ENCODE measurements at regions not wholly inside any gene's neighbourhood (a gene's known extent, or its start where the extent isn't known, plus 50 kb on each side); places are given as distances from the start of the nearest gene placed in this dataset.

DNA sequence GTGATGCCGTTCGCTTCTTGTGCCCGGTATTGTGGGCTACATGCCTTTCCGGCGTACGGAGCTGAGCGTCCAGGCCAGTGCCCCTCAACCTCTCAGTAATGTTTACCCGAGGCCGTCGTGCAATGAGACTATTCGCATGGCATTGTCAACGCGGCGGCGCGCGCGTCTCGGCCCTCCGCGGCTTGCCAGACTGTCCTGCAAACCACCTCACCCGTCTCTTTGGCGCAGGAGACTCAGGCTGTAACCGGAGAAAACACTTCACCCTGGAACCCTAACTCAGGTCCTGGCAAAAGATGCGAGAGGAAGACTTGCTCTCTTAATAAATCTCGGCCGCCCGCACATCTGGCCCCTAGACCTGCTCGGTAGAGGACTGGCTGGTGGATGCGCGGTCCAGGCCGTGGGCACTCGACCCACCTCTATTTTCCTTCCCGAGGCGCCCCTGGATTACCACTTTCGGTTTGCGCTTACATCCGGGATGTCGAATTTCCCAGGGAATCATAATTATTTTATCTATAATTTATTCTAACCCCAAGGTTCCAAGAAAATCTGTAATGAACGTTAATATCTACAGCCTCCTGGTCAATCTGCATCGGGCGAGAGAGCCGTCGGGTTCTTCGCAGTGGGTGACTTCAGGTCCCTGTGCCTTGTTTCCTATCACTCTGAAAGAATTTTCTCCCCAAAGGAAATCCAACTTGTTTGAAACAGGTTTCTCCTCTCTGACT is 71.8 kb upstream of the POLG start:
- H3K27ac Mint-ChIP-seq = no peak overlapping the region
- H3K4me3 Mint-ChIP-seq = peak overlapping the region; percentile 34 to 35
- no peak for DNase-seq
- peaks cover 18 to 28% of the 10 kb centered on the region in 2 donors for H3K4me1 Mint-ChIP-seq (ENCODE audit: low read depth in 2 of 2)
- H3K27me3 Mint-ChIP-seq = peaks cover 97 to 100% of the 10 kb centered on the region in 2 donors
- no peak for ATAC-seq (replicated peaks)
- H3K9me3 Mint-ChIP-seq = no peaks in the 10 kb centered on the region
- H3K36me3 Mint-ChIP-seq (ENCODE audit: insufficient read depth) = peaks cover 16% of the 10 kb centered on the region

DNA sequence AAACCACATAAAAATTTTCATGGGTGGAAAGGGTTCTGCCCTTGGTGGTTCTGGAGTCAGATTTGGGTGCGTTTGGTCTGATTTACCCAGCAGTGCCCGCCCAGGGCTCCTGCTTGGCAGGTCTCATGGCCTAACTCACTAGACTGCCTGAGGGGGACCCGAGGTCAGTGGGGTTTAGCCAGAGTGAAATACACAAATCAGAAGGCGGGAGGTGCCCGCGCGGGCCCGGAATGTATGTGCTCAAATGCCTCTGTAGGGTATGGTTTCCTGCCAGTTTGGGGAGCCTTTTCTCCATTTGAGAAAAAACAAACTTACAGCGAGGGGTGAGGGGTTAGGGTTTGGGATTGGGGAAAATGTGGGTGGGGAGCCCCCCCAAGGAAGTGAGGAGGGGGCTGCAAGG is 70.9 kb upstream of the POLG start:
- H3K27me3 Mint-ChIP-seq = peaks cover 93 to 100% of the 10 kb centered on the region in 2 donors
- ATAC-seq (replicated peaks) (no peak), DNase-seq (no peak)
- no peak overlapping the region for H3K27ac Mint-ChIP-seq
- H3K9me3 Mint-ChIP-seq = no peaks in the 10 kb centered on the region
- H3K4me1 Mint-ChIP-seq (ENCODE audit: low read depth in 2 of 2) = peaks cover 16 to 26% of the 10 kb centered on the region in 2 donors
- peaks cover 16% of the 10 kb centered on the region for H3K36me3 Mint-ChIP-seq (ENCODE audit: insufficient read depth)
- no peak overlapping the region for H3K4me3 Mint-ChIP-seq

DNA sequence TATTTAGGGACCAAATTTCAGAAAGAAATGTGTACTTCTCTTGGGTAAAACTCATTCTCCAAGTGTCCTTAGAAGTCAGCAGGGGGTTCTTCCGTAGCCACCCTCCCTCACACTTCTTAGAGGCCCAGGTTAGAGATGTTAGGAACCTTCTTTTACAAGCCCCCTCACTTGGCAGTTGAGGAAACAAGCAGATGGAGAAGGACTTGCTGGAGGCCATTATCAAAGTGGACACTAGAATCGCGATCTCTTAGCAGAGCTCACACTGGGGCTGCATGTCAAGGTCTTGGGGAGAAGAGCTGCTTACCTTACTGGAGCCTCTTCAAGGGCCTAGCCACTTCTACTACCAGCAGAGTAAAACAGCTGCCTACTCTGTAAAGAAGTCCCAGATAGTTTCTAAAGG is 69.4 kb upstream of the POLG start:
- Mint-ChIP-seq H3K9me3 (no peaks in the 10 kb centered on the region), H3K36me3 (ENCODE audit: insufficient read depth) (peaks cover 12% of the 10 kb centered on the region), H3K4me1 (ENCODE audit: low read depth in 2 of 2) (peaks cover 13 to 16% of the 10 kb centered on the region in 2 donors), H3K27me3 (peaks cover 78 to 90% of the 10 kb centered on the region in 2 donors), H3K4me3 (no peak overlapping the region), H3K27ac (no peak overlapping the region)
- DNase-seq (no peak), ATAC-seq (replicated peaks) (no peak)

DNA sequence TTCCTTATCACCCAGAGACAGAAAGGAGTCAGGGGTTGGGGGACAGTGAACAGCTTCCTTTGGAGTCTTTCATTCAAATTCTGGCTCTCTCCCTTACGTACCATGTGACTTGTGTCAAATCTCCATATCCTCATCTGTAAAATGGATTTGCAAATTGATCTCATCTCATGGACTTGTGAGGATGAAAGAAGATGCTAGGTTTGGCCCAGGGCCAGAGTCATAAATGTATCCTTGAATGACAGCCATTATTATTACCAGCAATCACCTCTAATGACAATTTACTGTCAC is 67.8 kb upstream of the POLG start:
- ATAC-seq (replicated peaks) (no peak), DNase-seq (no peak)
- peaks cover 0 to 6% of the 10 kb centered on the region in 2 donors for H3K4me1 Mint-ChIP-seq (ENCODE audit: low read depth in 2 of 2)
- H3K27ac Mint-ChIP-seq = no peak overlapping the region
- H3K9me3 Mint-ChIP-seq = no peaks in the 10 kb centered on the region
- H3K36me3 Mint-ChIP-seq (ENCODE audit: insufficient read depth) = peaks cover 6% of the 10 kb centered on the region
- no peak overlapping the region for H3K4me3 Mint-ChIP-seq
- H3K27me3 Mint-ChIP-seq = peaks cover 68 to 90% of the 10 kb centered on the region in 2 donors

DNA sequence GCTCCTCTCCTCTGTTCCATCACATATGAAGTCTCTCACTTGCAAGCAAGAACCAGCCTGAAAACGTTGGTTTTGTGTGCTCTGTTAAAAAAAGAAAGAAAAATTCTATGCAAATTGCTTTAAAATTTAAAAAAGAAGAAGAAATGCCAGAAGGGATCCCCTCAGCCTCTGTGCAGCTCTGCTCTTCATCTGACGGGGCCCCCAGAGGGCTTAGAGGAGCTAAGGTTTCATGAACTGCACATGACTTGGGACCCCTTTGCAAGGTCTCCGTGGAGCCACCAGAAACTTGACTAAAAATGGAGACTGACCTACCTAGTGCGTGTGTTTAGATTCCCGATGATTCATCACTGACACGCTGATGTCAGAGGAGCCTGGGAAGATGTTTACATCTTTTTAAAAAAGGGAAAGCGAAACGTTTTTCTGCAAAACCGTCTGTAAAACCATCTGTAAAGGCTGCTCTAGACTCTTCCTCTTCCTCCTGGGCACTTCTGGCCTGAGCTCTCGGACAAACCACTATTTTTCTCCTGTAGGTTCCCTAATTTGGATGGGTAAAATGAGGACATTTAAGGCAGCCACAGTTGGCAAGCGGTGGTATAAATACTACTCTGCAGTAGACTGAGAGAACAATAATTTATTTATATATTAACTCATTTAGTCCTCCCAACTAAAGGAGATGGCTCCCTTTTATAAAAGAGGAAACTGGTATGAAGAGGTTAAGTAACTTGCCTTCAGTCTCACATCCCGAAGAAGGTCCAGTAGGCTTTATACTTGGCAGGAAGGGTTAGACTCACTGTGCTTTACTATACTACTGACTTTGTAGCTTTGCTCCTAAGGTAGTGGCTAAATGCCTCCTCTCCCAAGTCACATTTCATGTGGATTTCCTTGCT is 67.2 kb upstream of the POLG start:
- DNase-seq = no peak
- Mint-ChIP-seq H3K4me1 (ENCODE audit: low read depth in 2 of 2) (peaks cover 0 to 4% of the 10 kb centered on the region in 2 donors), H3K9me3 (no peaks in the 10 kb centered on the region), H3K36me3 (ENCODE audit: insufficient read depth) (peaks cover 5% of the 10 kb centered on the region), H3K4me3 (peak overlapping the region; percentile 58 to 66), H3K27me3 (peaks cover 68 to 90% of the 10 kb centered on the region in 2 donors), H3K27ac (no peak overlapping the region)
- no peak for ATAC-seq (replicated peaks)

DNA sequence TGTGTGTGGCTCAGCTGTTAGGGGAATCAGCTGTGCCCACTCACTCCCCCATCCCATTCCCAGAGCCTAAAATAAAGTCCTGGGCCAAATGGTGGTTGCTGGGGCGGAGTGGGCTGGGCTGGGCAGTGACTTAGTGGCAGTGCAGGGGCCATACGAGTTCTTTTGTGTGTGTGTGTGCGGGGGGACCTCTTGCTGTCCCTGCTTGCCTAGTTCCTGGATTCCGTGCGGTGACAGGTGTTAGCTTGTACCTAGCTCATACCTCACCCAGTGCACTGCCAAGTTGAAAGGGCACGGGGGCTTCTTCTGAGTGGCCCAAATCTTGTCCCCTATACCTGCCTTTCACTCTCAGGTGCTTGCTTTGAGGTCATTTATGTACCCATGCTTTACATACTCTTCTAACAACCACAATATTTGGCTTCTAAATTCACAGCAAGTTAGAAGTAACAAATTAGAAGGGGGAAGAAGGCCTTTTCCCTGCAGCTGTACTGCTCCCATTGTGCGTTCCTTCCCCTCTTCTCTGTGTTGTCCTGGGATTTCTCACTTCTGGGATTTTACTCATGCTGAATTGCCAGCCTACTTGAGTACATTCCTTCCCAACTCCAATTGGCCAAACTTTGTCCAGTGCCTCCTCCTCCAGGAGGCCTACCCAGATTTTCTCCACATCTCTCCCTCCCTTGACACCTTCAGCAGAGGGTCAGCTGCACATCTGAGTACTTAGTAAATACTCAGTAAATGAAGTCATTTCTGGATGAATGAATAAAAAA is 66.3 kb upstream of the POLG start:
- Mint-ChIP-seq H3K4me1 (ENCODE audit: low read depth in 2 of 2) (no peaks in the 10 kb centered on the region), H3K27ac (no peak overlapping the region), H3K27me3 (peaks cover 62 to 90% of the 10 kb centered on the region in 2 donors), H3K9me3 (no peaks in the 10 kb centered on the region), H3K4me3 (peak overlapping the region; percentile 58 to 66), H3K36me3 (ENCODE audit: insufficient read depth) (no peaks in the 10 kb centered on the region)
- ATAC-seq (replicated peaks) = no peak
- DNase-seq = no peak

DNA sequence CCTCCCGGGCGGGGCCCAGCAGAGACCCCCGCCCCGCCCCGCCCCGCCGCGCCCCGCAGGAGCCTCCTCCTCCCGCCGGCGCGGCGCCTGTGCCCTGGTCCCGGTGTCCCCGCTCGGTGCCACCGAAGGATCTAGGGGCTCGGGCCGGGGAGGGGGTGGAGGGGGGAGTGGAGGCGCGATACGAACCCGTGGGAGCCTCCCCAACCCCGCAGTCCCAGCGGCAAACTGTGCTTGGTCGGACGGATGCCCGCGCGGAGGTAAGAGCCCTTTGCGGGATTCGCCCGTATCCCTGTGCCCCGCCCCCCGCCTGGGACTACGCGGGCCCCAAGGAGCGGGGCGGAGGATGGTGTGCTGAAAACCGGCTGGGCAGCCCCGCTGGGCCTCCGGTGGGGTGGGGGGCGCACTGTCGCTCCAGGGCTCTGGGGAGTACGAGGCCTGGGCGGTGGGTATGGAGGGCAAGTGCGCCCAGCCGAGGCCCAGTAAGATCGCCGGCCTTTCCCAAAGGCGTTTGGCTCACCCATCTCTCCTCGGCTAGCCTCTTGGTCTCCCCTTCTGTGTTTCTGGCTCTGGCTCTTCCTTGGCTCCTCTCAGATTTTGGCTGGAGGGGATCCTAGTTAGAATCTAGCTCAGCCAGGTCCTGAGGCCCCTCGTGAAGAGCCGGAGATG is 65.6 kb upstream of the POLG start:
- H3K4me1 Mint-ChIP-seq (ENCODE audit: low read depth in 2 of 2) = no peaks in the 10 kb centered on the region
- H3K27me3 Mint-ChIP-seq = peaks cover 55 to 90% of the 10 kb centered on the region in 2 donors
- no peaks in the 10 kb centered on the region for H3K9me3 Mint-ChIP-seq
- peak overlapping the region in 1 of 2 donors; percentile 35 for H3K27ac Mint-ChIP-seq
- H3K36me3 Mint-ChIP-seq (ENCODE audit: insufficient read depth) = no peaks in the 10 kb centered on the region
- ATAC-seq (replicated peaks) = no peak
- no peak for DNase-seq
- peak overlapping the region; percentile 70 to 72 for H3K4me3 Mint-ChIP-seq

DNA sequence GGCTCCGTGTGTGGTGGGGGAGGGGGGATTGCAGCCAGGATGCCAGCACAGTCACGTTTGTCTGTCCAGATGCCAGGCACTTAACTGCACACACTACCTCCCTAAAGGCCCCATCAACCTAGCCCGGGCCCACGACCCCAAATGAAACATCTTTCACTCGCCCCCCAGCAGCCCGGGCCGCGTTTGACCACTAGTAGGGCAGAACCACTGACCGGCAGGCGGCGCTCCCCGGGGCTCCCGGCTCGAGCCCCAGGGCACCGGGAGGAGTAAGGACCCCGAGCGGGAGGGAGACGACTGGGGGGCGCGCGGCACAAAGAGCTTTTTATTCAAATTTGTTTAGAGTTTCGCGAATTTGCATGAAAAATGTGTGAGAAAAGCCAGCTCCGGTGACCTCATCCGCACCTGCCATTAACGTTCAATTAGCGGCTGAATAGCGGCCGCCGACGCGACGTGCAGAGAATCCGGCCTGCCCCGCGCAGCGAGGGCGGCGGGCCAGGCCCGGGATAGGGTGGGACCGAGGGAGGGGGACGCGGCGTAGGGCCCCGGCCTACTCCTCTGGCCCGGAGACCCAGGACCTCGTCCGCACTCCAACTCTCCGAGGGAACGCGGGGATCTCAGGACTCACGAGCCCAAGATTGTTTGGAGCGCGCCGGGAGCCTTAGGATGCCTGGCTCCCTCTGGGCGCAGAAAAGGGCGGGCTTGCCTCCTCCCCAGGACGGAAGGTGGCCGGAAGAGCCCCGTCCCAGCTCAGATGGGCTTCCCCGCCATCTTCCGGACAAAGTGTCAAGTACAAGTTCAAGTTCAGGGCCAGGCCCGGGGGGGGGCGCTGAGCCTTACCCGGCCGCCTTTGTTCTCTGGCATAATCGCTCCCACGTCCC is 64.9 kb upstream of the POLG start:
- Mint-ChIP-seq H3K36me3 (ENCODE audit: insufficient read depth) (peaks cover 5% of the 10 kb centered on the region), H3K27me3 (peaks cover 48 to 90% of the 10 kb centered on the region in 2 donors), H3K27ac (peak overlapping the region in 1 of 2 donors; percentile 35), H3K4me1 (ENCODE audit: low read depth in 2 of 2) (no peaks in the 10 kb centered on the region), H3K9me3 (no peaks in the 10 kb centered on the region), H3K4me3 (peak overlapping the region; percentile 70 to 72)
- DNase-seq = peak in 1 of 3 experiments; percentile 19
- peak; percentile 80 for ATAC-seq (replicated peaks)

DNA sequence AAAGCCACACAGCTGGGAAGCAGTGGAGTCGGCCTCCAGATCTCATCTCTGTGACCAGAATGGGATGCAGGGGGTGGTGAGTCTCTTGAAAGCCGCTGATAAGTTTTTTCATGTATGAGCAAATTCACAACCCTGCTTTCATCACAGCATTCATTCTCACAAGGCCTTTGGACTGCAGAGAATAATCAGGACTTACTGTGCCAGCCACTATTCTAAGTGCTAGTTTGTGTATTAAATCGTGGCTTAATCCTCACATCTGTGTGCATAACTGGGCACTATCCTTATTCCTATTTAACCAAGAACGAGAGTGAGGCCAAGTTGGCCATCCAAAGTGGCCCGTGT is 64.2 kb upstream of the POLG start:
- peaks cover 5% of the 10 kb centered on the region for H3K36me3 Mint-ChIP-seq (ENCODE audit: insufficient read depth)
- H3K4me1 Mint-ChIP-seq (ENCODE audit: low read depth in 2 of 2) = no peaks in the 10 kb centered on the region
- ATAC-seq (replicated peaks) = no peak
- peaks cover 46 to 89% of the 10 kb centered on the region in 2 donors for H3K27me3 Mint-ChIP-seq
- H3K4me3 Mint-ChIP-seq = peak overlapping the region; percentile 70 to 72
- H3K27ac Mint-ChIP-seq = no peak overlapping the region
- no peak for DNase-seq
- H3K9me3 Mint-ChIP-seq = no peaks in the 10 kb centered on the region

DNA sequence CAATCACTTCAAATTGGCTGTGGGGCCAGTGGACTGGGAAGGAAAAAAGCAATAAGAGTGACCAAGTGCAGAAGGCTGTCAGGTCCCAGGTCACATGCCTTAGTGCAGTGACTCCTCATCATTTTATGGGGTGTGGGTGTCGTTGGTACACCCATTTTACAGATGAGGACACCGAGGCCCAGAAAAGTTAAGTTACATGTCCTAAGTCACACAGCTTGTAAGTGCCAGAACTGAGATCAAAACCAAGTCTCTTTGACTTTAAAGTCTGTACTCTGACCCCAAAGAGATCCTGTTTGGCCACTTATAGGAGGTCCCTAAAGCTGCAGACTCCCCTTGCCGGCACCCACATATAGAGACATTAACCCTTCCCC is 63.0 kb upstream of the POLG start:
- peaks cover 37 to 87% of the 10 kb centered on the region in 2 donors for H3K27me3 Mint-ChIP-seq
- no peaks in the 10 kb centered on the region for H3K9me3 Mint-ChIP-seq
- DNase-seq (no peak), ATAC-seq (replicated peaks) (no peak)
- H3K4me1 Mint-ChIP-seq (ENCODE audit: low read depth in 2 of 2) = no peaks in the 10 kb centered on the region
- no peak overlapping the region for H3K4me3 Mint-ChIP-seq
- peaks cover 5% of the 10 kb centered on the region for H3K36me3 Mint-ChIP-seq (ENCODE audit: insufficient read depth)
- no peak overlapping the region for H3K27ac Mint-ChIP-seq

DNA sequence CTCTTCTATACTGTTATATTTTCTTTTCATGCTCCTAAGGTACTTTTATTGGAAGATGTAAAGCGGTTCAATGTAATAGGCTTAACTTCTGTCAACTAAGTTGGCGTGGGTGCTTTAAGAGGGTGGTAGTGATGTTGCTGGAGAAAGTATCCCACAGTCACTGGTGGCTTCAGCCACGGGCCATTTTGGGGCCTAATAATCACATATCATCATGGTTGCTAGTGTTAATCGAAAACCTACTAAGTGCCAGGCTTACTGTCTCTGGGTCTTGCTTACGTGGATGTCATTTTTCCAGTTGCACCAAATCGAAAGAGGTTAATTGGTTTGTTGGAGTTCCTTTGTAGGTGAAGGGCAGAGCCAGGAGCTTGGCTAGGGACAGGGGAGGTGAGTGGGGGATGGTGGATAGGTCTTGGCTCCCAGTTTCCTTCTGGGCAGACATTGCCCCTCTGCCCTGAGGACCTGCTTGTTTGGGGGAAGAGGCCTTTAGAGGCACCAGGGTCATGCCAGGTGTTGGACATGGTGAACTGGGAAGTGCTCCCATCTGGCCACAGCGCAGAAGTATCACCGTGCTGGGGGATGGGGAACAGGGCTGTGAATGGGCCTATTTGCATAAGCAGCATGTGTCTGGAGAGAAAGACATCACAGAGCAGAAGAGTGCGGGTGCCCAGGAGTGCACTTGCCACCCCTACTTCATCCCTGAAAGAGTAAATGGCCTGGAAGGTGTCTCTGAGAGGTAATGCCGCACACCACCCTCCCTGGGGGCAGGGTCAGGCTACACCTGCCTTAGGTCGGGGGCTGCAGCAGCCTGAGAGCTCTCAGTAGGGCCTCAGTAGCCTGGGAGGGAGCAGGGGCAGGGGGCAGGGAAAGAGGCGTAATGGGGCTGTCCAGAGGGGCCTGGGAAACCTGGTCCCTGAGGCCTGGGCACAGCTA is 62.4 kb upstream of the POLG start:
- no peak overlapping the region for H3K27ac Mint-ChIP-seq
- no peaks in the 10 kb centered on the region for H3K4me1 Mint-ChIP-seq (ENCODE audit: low read depth in 2 of 2)
- H3K36me3 Mint-ChIP-seq (ENCODE audit: insufficient read depth) = peaks cover 5% of the 10 kb centered on the region
- no peak for DNase-seq
- no peak for ATAC-seq (replicated peaks)
- H3K4me3 Mint-ChIP-seq = no peak overlapping the region
- H3K27me3 Mint-ChIP-seq = peaks cover 30 to 87% of the 10 kb centered on the region in 2 donors
- no peaks in the 10 kb centered on the region for H3K9me3 Mint-ChIP-seq

DNA sequence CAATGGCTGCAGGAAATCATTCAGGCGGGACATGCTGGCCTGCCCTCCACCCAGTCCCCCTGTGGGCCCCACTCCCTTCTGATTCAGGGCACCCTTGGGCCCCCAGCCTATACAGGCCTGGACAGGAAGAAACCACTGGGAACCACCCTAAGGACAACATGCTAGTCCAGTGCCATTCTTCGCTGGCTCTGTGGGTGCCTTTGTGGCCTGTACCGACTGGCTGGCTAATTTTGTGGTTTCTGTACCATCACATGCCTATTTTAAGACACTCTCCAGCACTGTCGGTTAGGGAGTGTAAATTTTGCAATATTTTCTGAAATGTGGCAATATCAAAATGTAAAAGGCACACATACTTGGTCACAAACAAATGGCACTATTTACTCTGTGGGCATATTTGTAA is 61.4 kb upstream of the POLG start:
- DNase-seq = no peak
- Mint-ChIP-seq H3K4me1 (ENCODE audit: low read depth in 2 of 2) (no peaks in the 10 kb centered on the region), H3K27ac (no peak overlapping the region), H3K36me3 (ENCODE audit: insufficient read depth) (peaks cover 5% of the 10 kb centered on the region), H3K9me3 (no peaks in the 10 kb centered on the region), H3K4me3 (no peak overlapping the region), H3K27me3 (peaks cover 20 to 87% of the 10 kb centered on the region in 2 donors)
- no peak for ATAC-seq (replicated peaks)
